SK-N-MC (cell line): ENCODE measurements at regions not wholly inside any gene's neighbourhood (a gene's known extent, or its start where the extent isn't known, plus 50 kb on each side); places are given as distances from the start of the nearest gene placed in this dataset.

Experiments used
- DNase-seq: peaks from one replicate; pipeline ENCODE4 v3.0.0-alpha.2; 2011; ENCODE audit warnings: low read depth, low spot score
- H3K27ac ChIP-seq: fragments of 200-600 bp; sonication (generic); 2 replicates; pipeline ENCODE4 v1.5.1; 2016; ENCODE audit warnings: mixed run types
- H3K36me3 ChIP-seq: fragments of 200-600 bp; sonication (generic); 2 replicates; pipeline ENCODE4 v1.6.1; 2017; ENCODE audit warnings: antibody characterized with exemption, low read length, mixed read lengths; ENCODE audit not compliant: insufficient read depth
- H3K4me3 ChIP-seq: fragments of 200-600 bp; sonication (generic); 2 replicates; pipeline ENCODE4 v1.5.1; 2016
- H3K9ac ChIP-seq: fragments of 200-600 bp; sonication (generic); 2 replicates; pipeline ENCODE4 v1.8.0; 2017; ENCODE audit warnings: mixed run types, mixed read lengths; ENCODE audit not compliant: insufficient read length
- H3K9me3 ChIP-seq: fragments of 200-600 bp; sonication (generic); 2 replicates; pipeline ENCODE4 v1.6.1; 2017; ENCODE audit warnings: low read depth, mild to moderate bottlenecking, antibody characterized with exemption, low read length, moderate library complexity, mixed read lengths
- EZH2 ChIP-seq: fragments of 200-600 bp; sonication (generic); IDR thresholded peaks from one replicate; pipeline ENCODE4 v1.6.1; 2017; ENCODE audit warnings: antibody characterized with exemption
- FOXP2 ChIP-seq: optimal IDR thresholded peaks from 2 replicates; pipeline ENCODE3; 2011; ENCODE audit warnings: mild to moderate bottlenecking, moderate library complexity; ENCODE audit not compliant: insufficient read depth; ENCODE audit errors: extremely low read length, control extremely low read depth
- POLR2AphosphoS5 ChIP-seq: IDR thresholded peaks from 2 replicates; pipeline ENCODE4 v1.6.1; 2012; ENCODE audit warnings: mild to moderate bottlenecking, low read depth, low read length, borderline replicate concordance

DNA sequence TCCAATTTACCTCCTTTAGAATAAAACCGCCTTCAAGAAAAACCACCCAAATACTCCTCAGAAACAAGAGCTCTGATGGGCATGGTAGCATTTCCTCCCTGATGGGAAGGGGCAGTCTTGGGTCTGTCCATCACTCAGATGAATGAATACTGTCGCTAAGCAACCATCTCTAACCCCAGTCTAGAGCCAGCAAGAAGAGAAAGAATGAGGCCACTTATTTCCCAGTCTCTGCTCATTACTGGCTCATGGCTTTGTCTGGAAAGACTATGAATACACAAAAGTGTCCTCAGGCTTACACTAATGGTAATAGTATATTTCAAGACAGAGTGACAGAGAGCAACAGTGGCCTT, 51.0 kb upstream of the F3 start:
- H3K9ac ChIP-seq = no peak overlapping the region
- no peak for DNase-seq

DNA sequence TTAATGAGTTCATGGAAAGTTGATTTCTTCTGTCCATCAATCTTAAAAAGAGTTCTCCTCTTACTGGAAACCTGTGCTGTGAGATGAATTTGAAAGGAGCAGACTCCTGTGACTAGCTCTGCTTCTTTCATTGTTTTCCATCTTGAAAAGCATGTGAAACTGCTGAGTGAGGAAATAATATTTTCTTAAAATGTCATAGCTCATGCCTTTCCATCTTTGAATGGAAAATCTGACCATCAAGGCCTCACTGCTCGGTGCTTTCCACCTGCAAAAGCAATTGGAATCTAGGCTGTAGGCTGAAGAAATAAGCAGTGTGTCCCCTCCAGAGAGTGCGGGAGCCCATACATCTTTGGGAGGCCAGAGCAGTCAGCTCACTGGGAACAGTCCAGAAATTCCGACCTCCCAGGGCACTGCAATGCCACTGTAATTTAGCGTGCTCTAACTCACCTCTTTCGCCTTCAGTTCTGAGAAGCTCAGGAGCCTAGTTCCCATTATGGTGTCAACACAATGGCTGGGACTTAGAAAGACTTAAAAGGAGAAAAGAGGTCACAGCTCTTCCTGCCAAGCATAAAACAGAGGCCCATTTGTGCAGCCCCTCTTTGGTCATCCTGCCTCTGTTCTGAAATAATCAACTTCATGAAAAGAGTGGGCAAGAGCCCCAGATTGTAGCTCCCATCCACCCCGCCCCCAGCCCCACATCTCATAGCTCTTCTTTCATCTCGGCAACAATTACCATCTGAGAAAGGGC, 50.4 kb upstream of the F3 start:
- no peak for TF ChIP-seq FOXP2
- no peak for TF ChIP-seq EZH2
- TF ChIP-seq POLR2AphosphoS5 = no peak
- no peak overlapping the region for H3K4me3 ChIP-seq
- no peaks in the 10 kb centered on the region for H3K36me3 ChIP-seq
- H3K9me3 ChIP-seq = no peaks in the 10 kb centered on the region
- H3K9ac ChIP-seq = no peak overlapping the region
- no peak for DNase-seq
- H3K27ac ChIP-seq = no peak overlapping the region

More for the DNA sequence above, 51.0 kb upstream of the F3 start:
- Histone ChIP-seq H3K27ac (no peak overlapping the region), H3K4me3 (no peak overlapping the region), H3K36me3 (no peaks in the 10 kb centered on the region), H3K9me3 (no peaks in the 10 kb centered on the region)
- TF ChIP-seq FOXP2 (no peak), POLR2AphosphoS5 (no peak), EZH2 (no peak)
